Mucosa of descending colon (tissue), 3 donors: ENCODE measurements at regions not wholly inside any gene's neighbourhood (a gene's known extent, or its start where the extent isn't known, plus 50 kb on each side); places are given as distances from the start of the nearest gene placed in this dataset.

Source experiments
- ATAC-seq: fragments of 200-7000 bp; cut with Tn5 transposase; one replicate; pipeline ENCODE4 v1.9.1; 2020; ENCODE audit warnings: mild to moderate bottlenecking, moderate library complexity
- DNase-seq, 3 donors: peaks; one replicate each; pipeline ENCODE4 v3.0.0-alpha.2; 2020
- H3K36me3 ChIP-seq: fragments of 200-600 bp; one replicate; pipeline ENCODE4 v1.8.0; 2021; ENCODE audit warnings: low read depth, mild to moderate bottlenecking
- H3K4me1 ChIP-seq: fragments of 200-600 bp; one replicate; pipeline ENCODE4 v1.8.0; 2021; ENCODE audit warnings: low read depth, mild to moderate bottlenecking
- H3K4me3 ChIP-seq: fragments of 200-600 bp; one replicate; pipeline ENCODE4 v1.8.0; 2021; ENCODE audit warnings: mild to moderate bottlenecking
- H3K9me3 ChIP-seq: fragments of 200-600 bp; one replicate; pipeline ENCODE4 v1.8.0; 2021; ENCODE audit warnings: mild to moderate bottlenecking
- intact Hi-C, 2 donors: fragments of 100-400 bp; cut with DNase I in 1 of 2; cut with micrococcal nuclease in 1 of 2; formaldehyde crosslinking; loops; one replicate each; pipeline versions ENCODE4 v1.11.0 to v1.11.1; 2022; cut with DNase I, micrococcal nuclease
- TF ChIP-seq, protein P1 (sequence below): fragments of 200-600 bp; IDR thresholded peaks from one replicate; pipeline ENCODE4 v1.8.0; 2022; ENCODE audit warnings: antibody characterized with exemption, mild to moderate bottlenecking
- donor health status: DM: no; HTN: no; CAD: no; lungs with moderate emphysema.
- donor health status: DM: no; HTN: no; CAD: no.
- donor health status: DM: no; HTN: yes; CAD: no.

DNA sequence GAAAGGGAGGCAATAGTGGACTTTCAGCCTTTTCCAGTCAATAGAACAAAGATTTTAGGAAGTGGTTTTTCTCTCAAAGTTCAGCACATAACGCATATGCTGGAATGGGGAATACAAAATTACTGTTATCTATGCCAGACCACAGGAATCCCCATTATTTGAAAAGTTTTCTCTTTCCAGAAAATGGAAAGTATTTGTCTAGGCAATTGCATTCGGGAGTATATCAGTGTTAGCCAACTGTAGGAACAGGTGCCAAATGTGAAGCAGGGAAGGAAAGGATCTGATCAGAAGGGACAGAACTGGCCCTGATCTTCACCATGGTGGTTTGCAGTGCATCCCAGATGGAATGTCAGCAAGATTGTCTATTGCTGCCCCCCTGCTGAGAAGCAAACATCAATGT is 213.6 kb downstream of the CPE start:
- Histone ChIP-seq H3K9me3 (no peaks in the 10 kb centered on the region), H3K4me1 (no peaks in the 10 kb centered on the region), H3K36me3 (no peaks in the 10 kb centered on the region), H3K4me3 (no peak overlapping the region)
- no peak for DNase-seq
- TF ChIP-seq, protein P1, sequence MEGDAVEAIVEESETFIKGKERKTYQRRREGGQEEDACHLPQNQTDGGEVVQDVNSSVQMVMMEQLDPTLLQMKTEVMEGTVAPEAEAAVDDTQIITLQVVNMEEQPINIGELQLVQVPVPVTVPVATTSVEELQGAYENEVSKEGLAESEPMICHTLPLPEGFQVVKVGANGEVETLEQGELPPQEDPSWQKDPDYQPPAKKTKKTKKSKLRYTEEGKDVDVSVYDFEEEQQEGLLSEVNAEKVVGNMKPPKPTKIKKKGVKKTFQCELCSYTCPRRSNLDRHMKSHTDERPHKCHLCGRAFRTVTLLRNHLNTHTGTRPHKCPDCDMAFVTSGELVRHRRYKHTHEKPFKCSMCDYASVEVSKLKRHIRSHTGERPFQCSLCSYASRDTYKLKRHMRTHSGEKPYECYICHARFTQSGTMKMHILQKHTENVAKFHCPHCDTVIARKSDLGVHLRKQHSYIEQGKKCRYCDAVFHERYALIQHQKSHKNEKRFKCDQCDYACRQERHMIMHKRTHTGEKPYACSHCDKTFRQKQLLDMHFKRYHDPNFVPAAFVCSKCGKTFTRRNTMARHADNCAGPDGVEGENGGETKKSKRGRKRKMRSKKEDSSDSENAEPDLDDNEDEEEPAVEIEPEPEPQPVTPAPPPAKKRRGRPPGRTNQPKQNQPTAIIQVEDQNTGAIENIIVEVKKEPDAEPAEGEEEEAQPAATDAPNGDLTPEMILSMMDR, result no peak
- intact Hi-C loops, result no loop called here
- ATAC-seq, result no peak

DNA sequence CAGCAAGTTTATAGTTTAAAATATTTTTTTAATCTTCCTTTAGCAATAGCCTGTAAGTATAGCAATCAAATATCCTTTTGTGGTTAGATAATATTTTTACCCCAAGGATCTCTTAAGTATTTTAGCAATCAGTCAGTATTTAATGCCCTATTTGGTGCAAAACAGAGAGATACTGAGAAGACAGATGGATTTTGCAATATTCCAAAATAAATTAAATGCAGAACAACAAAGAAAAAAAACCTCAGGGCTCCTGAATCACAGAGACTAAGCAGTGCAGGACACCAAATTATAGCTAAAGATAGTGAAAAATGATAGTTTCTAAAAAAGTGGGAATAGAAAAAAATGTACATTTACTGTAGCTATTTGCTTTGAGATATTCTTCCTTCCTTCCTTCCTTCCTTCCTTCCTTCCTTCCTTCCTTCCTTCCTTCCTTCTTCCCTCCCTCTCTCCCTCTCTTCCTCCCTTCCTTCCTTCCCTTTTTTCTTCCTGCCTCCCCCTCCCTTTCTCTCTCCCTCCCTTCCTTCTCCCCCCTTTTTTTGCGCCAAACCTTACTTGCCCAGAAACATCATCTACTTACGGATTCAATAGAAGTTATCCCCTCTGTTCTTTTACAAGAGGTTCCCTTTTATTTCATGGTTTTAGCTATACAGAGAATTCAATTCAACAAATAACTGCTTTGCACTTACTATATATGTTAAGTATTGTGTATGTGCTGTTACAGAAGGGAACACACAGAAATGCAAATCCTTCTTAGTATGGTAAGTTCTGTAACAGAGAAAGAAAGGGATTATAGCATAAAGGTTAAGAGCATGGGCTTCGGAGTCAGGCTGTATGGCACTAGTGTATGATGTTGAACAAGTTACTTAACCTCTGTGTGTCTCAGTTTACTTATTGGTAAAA is 219.0 kb downstream of the CPE start:
- no peaks in the 10 kb centered on the region for H3K9me3 ChIP-seq
- intact Hi-C loops, result no loop called here
- H3K4me1 ChIP-seq, result no peaks in the 10 kb centered on the region
- DNase-seq (no peak), ATAC-seq (no peak)
- no peaks in the 10 kb centered on the region for H3K36me3 ChIP-seq
- H3K4me3 ChIP-seq, result no peak overlapping the region
- TF ChIP-seq, protein P1, result no peak

DNA sequence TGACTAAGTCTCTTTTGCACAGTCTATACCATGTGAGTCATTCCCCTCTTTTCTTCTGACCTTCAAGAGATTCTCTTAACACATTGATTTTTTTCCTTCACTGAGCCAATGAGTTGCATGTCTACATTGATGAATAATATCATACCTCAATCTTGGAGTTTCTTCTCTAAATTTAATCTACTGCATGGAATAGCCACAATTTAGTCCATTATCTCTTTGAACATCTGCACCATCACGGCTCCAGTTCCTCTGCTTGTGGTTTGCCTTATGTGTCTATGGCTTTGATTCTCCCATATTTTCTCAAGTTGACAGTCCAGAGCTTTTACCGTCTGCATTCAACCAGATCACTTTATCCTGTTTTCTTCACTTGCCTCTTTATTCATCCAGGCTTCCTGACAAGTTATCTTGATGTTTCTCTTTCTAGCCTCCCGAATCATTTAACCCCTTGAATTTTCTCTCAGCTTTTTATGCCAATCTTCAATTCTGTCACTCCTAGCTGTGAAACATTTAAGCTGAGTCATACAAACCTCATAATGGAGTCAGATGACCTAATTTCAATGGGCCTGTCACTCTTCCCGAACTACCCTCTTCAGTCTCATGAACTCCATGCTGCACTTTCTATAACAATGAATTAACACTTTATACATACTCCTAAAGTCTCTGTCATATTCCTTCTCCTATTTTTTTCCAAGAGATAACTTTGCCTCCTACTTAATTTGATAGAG is 222.3 kb downstream of the CPE start:
- H3K4me1 ChIP-seq, result no peaks in the 10 kb centered on the region
- ATAC-seq (no peak), DNase-seq (no peak)
- no peaks in the 10 kb centered on the region for H3K36me3 ChIP-seq
- no peaks in the 10 kb centered on the region for H3K9me3 ChIP-seq
- TF ChIP-seq, protein P1, result no peak
- intact Hi-C loops, result no loop called here
- no peak overlapping the region for H3K4me3 ChIP-seq

DNA sequence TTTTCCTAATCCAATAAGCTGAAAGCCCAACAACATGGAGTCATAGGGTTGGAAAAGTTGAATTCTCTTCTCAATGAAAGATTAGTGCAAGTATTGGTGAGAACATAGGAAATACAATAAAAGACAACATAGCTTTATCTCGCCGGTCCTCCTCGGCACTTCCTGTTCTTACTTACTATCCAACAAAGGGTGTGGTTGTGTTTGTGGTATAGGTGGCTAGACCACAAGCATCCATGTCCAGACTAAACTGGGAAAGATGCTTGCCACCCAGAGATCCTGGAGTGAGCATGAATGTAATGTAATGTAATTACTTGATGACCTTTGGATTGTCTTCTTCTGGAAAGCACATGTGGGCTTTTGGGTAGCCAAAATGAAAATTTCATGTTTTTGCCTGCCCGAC is 223.8 kb downstream of the CPE start:
- TF ChIP-seq, protein P1, result no peak
- DNase-seq, result no peak

DNA sequence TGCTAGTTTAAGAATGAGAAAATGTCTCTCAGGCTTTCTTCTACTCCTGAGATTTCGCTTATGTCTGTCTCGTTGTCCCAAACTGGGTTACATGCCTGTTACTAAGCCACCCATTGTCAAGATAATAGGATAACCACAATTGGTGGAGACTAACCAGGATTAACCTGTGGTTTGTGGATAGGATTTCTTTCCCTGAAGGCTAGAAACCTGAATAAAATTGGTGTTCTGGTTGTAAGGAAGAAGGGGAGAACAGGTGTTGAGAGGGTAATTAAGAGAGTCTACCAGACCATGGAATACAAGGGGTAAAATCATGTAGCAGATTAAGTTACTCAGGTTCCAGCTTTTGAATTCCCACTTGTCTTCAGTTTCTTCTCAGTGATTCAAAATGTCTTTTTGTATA is 225.4 kb downstream of the CPE start:
- DNase-seq, result no peak
- TF ChIP-seq, protein P1, result no peak
- ATAC-seq, result no peak
- no peak overlapping the region for H3K4me3 ChIP-seq
- intact Hi-C loops, result no loop called here
- no peaks in the 10 kb centered on the region for H3K36me3 ChIP-seq
- no peaks in the 10 kb centered on the region for H3K4me1 ChIP-seq
- H3K9me3 ChIP-seq, result no peaks in the 10 kb centered on the region

More for the DNA sequence above, 223.8 kb downstream of the CPE start:
- H3K4me3 ChIP-seq, result no peak overlapping the region
- H3K36me3 ChIP-seq, result no peaks in the 10 kb centered on the region
- H3K9me3 ChIP-seq, result no peaks in the 10 kb centered on the region
- intact Hi-C loops, result no loop called here
- ATAC-seq, result no peak
- H3K4me1 ChIP-seq, result no peaks in the 10 kb centered on the region
